Glutamatergic neuron (in vitro differentiated cells): ENCODE measurements at regions not wholly inside any gene's neighbourhood (a gene's known extent, or its start where the extent isn't known, plus 50 kb on each side); places are given as distances from the start of the nearest gene placed in this dataset.

Source experiments
- DNase-seq: peaks from one replicate; pipeline ENCODE4 v3.0.0; 2022
- H3K27ac Mint-ChIP-seq: one replicate; pipeline ENCODE4 v1.8.0; 2020; ENCODE audit warnings: mild to moderate bottlenecking, mixed read lengths, inconsistent platforms; ENCODE audit not compliant: unreplicated experiment
- H3K27me3 Mint-ChIP-seq: one replicate; pipeline ENCODE4 v1.8.0; 2020; ENCODE audit warnings: mild to moderate bottlenecking, moderate library complexity, mixed read lengths, inconsistent platforms; ENCODE audit not compliant: unreplicated experiment
- H3K36me3 Mint-ChIP-seq: one replicate; pipeline ENCODE4 v1.8.0; 2020; ENCODE audit warnings: mild to moderate bottlenecking, mixed read lengths, inconsistent platforms; ENCODE audit not compliant: unreplicated experiment
- H3K4me1 Mint-ChIP-seq: one replicate; pipeline ENCODE4 v1.8.0; 2020; ENCODE audit warnings: mild to moderate bottlenecking, low read depth, mixed read lengths, inconsistent platforms; ENCODE audit not compliant: unreplicated experiment
- H3K4me3 Mint-ChIP-seq: one replicate; pipeline ENCODE4 v1.8.0; 2020; ENCODE audit warnings: mild to moderate bottlenecking, mixed read lengths, inconsistent platforms; ENCODE audit not compliant: unreplicated experiment
- H3K9me3 Mint-ChIP-seq: one replicate; pipeline ENCODE4 v1.8.0; 2020; ENCODE audit warnings: mild to moderate bottlenecking, moderate library complexity, mixed read lengths, inconsistent platforms; ENCODE audit not compliant: unreplicated experiment
- CTCF ChIP-seq: fragments of 200-600 bp; sonication (generic); IDR thresholded peaks from one replicate; pipeline ENCODE4 v1.5.0; 2021; ENCODE audit not compliant: partially characterized antibody, unreplicated experiment

GRCh38 chrX:45527834-45528233 lies 327.2 kb upstream of the DIPK2B start:
- Mint-ChIP-seq H3K9me3 (no peaks in the 10 kb centered on the region), H3K27me3 (no peaks in the 10 kb centered on the region), H3K4me1 (no peaks in the 10 kb centered on the region), H3K36me3 (no peaks in the 10 kb centered on the region), H3K4me3 (no peak overlapping the region), H3K27ac (no peak overlapping the region)
- DNase-seq = no peak
- TF ChIP-seq CTCF = no peak

GRCh38 chrX:45524805-45525204 lies 324.1 kb upstream of the DIPK2B start:
- Mint-ChIP-seq H3K27me3 (no peaks in the 10 kb centered on the region), H3K4me3 (no peak overlapping the region), H3K27ac (no peak overlapping the region), H3K4me1 (no peaks in the 10 kb centered on the region), H3K36me3 (no peaks in the 10 kb centered on the region), H3K9me3 (no peaks in the 10 kb centered on the region)
- no peak for TF ChIP-seq CTCF
- no peak for DNase-seq

DNA sequence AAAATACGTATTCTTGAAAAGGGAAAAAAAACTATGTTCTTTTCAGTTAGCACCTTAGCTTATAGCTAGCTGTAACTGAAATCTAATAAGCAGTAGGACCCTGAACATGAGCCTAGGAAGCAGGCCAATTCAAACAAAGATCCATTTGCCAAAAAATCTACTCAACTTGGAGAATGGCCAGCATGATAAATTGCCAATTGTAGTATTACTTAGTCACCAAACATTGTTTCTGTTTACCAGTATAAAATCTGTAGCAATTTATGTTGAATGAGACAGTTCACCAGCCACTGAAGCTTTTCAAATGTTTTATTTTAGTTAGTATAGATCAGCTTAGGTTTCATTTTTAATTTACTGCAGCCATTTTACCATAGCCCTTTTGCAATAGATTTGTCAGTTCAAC lies 323.6 kb upstream of the DIPK2B start:
- H3K4me3 Mint-ChIP-seq = no peak overlapping the region
- DNase-seq = no peak
- H3K27ac Mint-ChIP-seq = no peak overlapping the region
- no peaks in the 10 kb centered on the region for H3K36me3 Mint-ChIP-seq
- H3K9me3 Mint-ChIP-seq = no peaks in the 10 kb centered on the region
- no peaks in the 10 kb centered on the region for H3K4me1 Mint-ChIP-seq
- no peaks in the 10 kb centered on the region for H3K27me3 Mint-ChIP-seq
- no peak for TF ChIP-seq CTCF

GRCh38 chrX:45518552-45518951 lies 317.9 kb upstream of the DIPK2B start:
- no peak for TF ChIP-seq CTCF
- Mint-ChIP-seq H3K4me3 (no peak overlapping the region), H3K9me3 (no peaks in the 10 kb centered on the region), H3K27ac (no peak overlapping the region), H3K4me1 (no peaks in the 10 kb centered on the region), H3K36me3 (no peaks in the 10 kb centered on the region), H3K27me3 (no peaks in the 10 kb centered on the region)
- no peak for DNase-seq

- Mint-ChIP-seq H3K27ac (no peak overlapping the region), H3K27me3 (no peaks in the 10 kb centered on the region)
- no peak for DNase-seq
Measured at GRCh38 chrX:45517090-45517973, 316.7 kb upstream of the DIPK2B start.

More at GRCh38 chrX:45517090-45517973, 316.7 kb upstream of the DIPK2B start:
- TF ChIP-seq CTCF = no peak
- Mint-ChIP-seq H3K4me3 (no peak overlapping the region), H3K36me3 (no peaks in the 10 kb centered on the region), H3K9me3 (no peaks in the 10 kb centered on the region), H3K4me1 (peaks cover 1% of the 10 kb centered on the region)
